Lower leg skin (tissue), 3 donors: ENCODE measurements at regions not wholly inside any gene's neighbourhood (a gene's known extent, or its start where the extent isn't known, plus 50 kb on each side); places are given as distances from the start of the nearest gene placed in this dataset.
"Not testable (repeated sequence)": the region's sequence is repeated elsewhere in the genome, so short reads cannot be mapped to it uniquely, and the experiment has no call there.

ENCODE experiments used
- POLR2A ChIP-seq, 2 donors: fragments of 450-650 bp; IDR thresholded peaks; one replicate each; pipeline ENCODE4 v1.6.1; 2016 to 2017; ENCODE audit warnings: antibody characterized with exemption in 2 of 2, mild to moderate bottlenecking in 1 of 2, moderate library complexity in 1 of 2
- TF ChIP-seq, protein P1 (sequence below), 3 donors: fragments of 450-650 bp; IDR thresholded peaks; one replicate each; pipeline ENCODE4 v1.5.1; 2016; ENCODE audit warnings: antibody characterized with exemption in 3 of 3, mild to moderate bottlenecking in 3 of 3, moderate library complexity in 2 of 3

GRCh38 chr4:138112890-138113289 lies 129.3 kb downstream of the SLC7A11 start:
- TF ChIP-seq POLR2A (IDR thresholded peaks at IDR 0.05): not testable (repeated sequence)
- TF ChIP-seq, protein P1, sequence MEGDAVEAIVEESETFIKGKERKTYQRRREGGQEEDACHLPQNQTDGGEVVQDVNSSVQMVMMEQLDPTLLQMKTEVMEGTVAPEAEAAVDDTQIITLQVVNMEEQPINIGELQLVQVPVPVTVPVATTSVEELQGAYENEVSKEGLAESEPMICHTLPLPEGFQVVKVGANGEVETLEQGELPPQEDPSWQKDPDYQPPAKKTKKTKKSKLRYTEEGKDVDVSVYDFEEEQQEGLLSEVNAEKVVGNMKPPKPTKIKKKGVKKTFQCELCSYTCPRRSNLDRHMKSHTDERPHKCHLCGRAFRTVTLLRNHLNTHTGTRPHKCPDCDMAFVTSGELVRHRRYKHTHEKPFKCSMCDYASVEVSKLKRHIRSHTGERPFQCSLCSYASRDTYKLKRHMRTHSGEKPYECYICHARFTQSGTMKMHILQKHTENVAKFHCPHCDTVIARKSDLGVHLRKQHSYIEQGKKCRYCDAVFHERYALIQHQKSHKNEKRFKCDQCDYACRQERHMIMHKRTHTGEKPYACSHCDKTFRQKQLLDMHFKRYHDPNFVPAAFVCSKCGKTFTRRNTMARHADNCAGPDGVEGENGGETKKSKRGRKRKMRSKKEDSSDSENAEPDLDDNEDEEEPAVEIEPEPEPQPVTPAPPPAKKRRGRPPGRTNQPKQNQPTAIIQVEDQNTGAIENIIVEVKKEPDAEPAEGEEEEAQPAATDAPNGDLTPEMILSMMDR (IDR thresholded peaks at IDR 0.05): not testable (repeated sequence)
